CD8-positive, alpha-beta memory T cell (primary cell): ENCODE measurements at regions not wholly inside any gene's neighbourhood (a gene's known extent, or its start where the extent isn't known, plus 50 kb on each side); places are given as distances from the start of the nearest gene placed in this dataset.

Experiments used
- CTCF ChIA-PET: fragments of 350-600 bp; sonication (Branson Sonifier 250); formaldehyde crosslinking; loops from one replicate; lab custom pipeline; 2021; ENCODE audit warnings: antibody characterized with exemption; lab: Charles Lee
- POLR2A ChIA-PET: fragments of 350-600 bp; sonication (Branson Sonifier 250); formaldehyde crosslinking; loops from one replicate; lab custom pipeline; 2021; ENCODE audit warnings: antibody characterized with exemption; lab: Charles Lee
- DNase-seq, 5 donors: peaks; one replicate each; pipeline versions ENCODE4 v3.0.0 to v3.0.0-alpha.2; 2020 to 2022; ENCODE audit warnings: mixed read lengths in 1 of 5
- H3K27ac ChIP-seq: one replicate; pipeline ENCODE4 v1.7.0; 2013; ENCODE audit warnings: low read depth, mild to moderate bottlenecking, low read length, moderate library complexity
- H3K27me3 ChIP-seq: 2 replicates; pipeline ENCODE4 v1.7.0; 2013; ENCODE audit warnings: low read length, mild to moderate bottlenecking; ENCODE audit not compliant: insufficient read depth, poor library complexity, severe bottlenecking
- H3K36me3 ChIP-seq: 2 replicates; pipeline ENCODE4 v1.7.0; 2013; ENCODE audit warnings: mild to moderate bottlenecking, low read length, moderate library complexity; ENCODE audit not compliant: insufficient read depth
- H3K4me1 ChIP-seq: 2 replicates; pipeline ENCODE4 v1.7.0; 2013; ENCODE audit warnings: mild to moderate bottlenecking, low read length, moderate library complexity; ENCODE audit not compliant: insufficient read depth
- H3K4me3 ChIP-seq: 2 replicates; pipeline ENCODE4 v1.7.0; 2013; ENCODE audit warnings: mild to moderate bottlenecking, low read length
- H3K9me3 ChIP-seq: 2 replicates; pipeline ENCODE4 v1.7.0; 2013; ENCODE audit warnings: mild to moderate bottlenecking, low read length
- H3K27ac Mint-ChIP-seq, 8 donors: one replicate each; pipeline ENCODE4 v1.8.0; 2020 to 2021; ENCODE audit warnings: mixed read lengths in 8 of 8, mild to moderate bottlenecking in 6 of 8, inconsistent platforms in 3 of 8, moderate library complexity in 3 of 8
- H3K27me3 Mint-ChIP-seq, 2 donors: one replicate each; pipeline ENCODE4 v1.8.0; 2020 to 2021; ENCODE audit warnings: mixed read lengths in 2 of 2, mild to moderate bottlenecking in 1 of 2, moderate library complexity in 1 of 2
- H3K36me3 Mint-ChIP-seq, 3 donors: one replicate each; pipeline ENCODE4 v1.8.0; 2020 to 2021; ENCODE audit warnings: mixed read lengths in 3 of 3, inconsistent platforms in 1 of 3, mild to moderate bottlenecking in 1 of 3
- H3K4me1 Mint-ChIP-seq, 3 donors: one replicate each; pipeline ENCODE4 v1.8.0; 2020 to 2021; ENCODE audit warnings: mixed read lengths in 3 of 3, inconsistent platforms in 1 of 3, mild to moderate bottlenecking in 1 of 3
- H3K4me3 Mint-ChIP-seq, 7 donors: one replicate each; pipeline ENCODE4 v1.8.0; 2020 to 2021; ENCODE audit warnings: mixed read lengths in 7 of 7, mild to moderate bottlenecking in 6 of 7, moderate library complexity in 4 of 7, inconsistent platforms in 2 of 7
- H3K9me3 Mint-ChIP-seq, 5 donors: one replicate each; pipeline ENCODE4 v1.8.0; 2020 to 2022; ENCODE audit warnings: mixed read lengths in 5 of 5, mild to moderate bottlenecking in 3 of 5, moderate library complexity in 2 of 5, inconsistent platforms in 1 of 5

GRCh38 chr4:157564218-157564617 lies 343.7 kb downstream of the GRIA2 start:
- no peak overlapping the region for H3K27ac ChIP-seq
- Mint-ChIP-seq H3K36me3 (no peaks in the 10 kb centered on the region), H3K4me1 (no peaks in the 10 kb centered on the region), H3K9me3 (peaks cover 2 to 15% (median 3%) of the 10 kb centered on the region in 5 donors), H3K4me3 (no peak overlapping the region), H3K27ac (no peak overlapping the region), H3K27me3 (no peaks in the 10 kb centered on the region)
- DNase-seq: no peak
- H3K9me3 ChIP-seq: no peaks in the 10 kb centered on the region
- POLR2A ChIA-PET: no interaction called here
- no peaks in the 10 kb centered on the region for H3K27me3 ChIP-seq
- no peaks in the 10 kb centered on the region for H3K36me3 ChIP-seq
- no peaks in the 10 kb centered on the region for H3K4me1 ChIP-seq
- CTCF ChIA-PET: no interaction called here
- no peak overlapping the region for H3K4me3 ChIP-seq

- DNase-seq: no peak
- POLR2A ChIA-PET: no interaction called here
- no peak overlapping the region for H3K27ac ChIP-seq
- peaks cover 0 to 1% of the 10 kb centered on the region in 2 donors for H3K27me3 Mint-ChIP-seq
- H3K9me3 ChIP-seq: no peaks in the 10 kb centered on the region
- H3K27me3 ChIP-seq: no peaks in the 10 kb centered on the region
- no peak overlapping the region for H3K4me3 Mint-ChIP-seq
- H3K27ac Mint-ChIP-seq: no peak overlapping the region
- no peaks in the 10 kb centered on the region for H3K36me3 ChIP-seq
- CTCF ChIA-PET: no interaction called here
- H3K4me1 ChIP-seq: no peaks in the 10 kb centered on the region
- no peak overlapping the region for H3K4me3 ChIP-seq
- H3K36me3 Mint-ChIP-seq: no peaks in the 10 kb centered on the region
- no peaks in the 10 kb centered on the region for H3K4me1 Mint-ChIP-seq
- peaks cover 2 to 21% (median 6%) of the 10 kb centered on the region in 5 donors for H3K9me3 Mint-ChIP-seq
Measured at GRCh38 chr4:157558016-157558415, 337.5 kb downstream of the GRIA2 start.

DNA sequence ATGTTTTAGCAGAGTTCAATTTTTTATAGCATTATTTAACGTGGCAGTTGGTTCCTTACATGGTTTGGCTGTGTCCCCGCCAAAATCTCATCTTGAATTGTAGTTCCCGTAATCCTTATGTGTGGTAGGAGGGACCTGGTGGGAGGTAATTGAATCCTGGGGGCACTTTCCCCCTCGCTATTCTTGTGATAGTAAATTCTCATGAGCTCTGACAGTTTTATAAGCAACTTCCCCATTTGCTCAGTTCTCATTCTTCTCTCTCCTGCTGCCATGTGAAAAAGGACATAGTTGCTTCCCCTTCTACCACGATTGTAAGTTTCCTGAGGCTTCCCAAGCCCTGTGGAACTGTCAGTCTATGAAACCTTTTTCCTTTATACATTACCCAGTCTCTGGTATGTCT lies 329.5 kb downstream of the GRIA2 start:
- no peaks in the 10 kb centered on the region for H3K27me3 ChIP-seq
- H3K9me3 ChIP-seq: no peaks in the 10 kb centered on the region
- no peak overlapping the region for H3K4me3 Mint-ChIP-seq
- DNase-seq: no peak
- H3K4me1 ChIP-seq: no peaks in the 10 kb centered on the region
- H3K36me3 ChIP-seq: no peaks in the 10 kb centered on the region
- H3K4me3 ChIP-seq: no peak overlapping the region
- no peaks in the 10 kb centered on the region for H3K36me3 Mint-ChIP-seq
- ChIA-PET CTCF (no interaction called here), POLR2A (no interaction called here)
- H3K4me1 Mint-ChIP-seq: no peaks in the 10 kb centered on the region
- no peaks in the 10 kb centered on the region for H3K27me3 Mint-ChIP-seq
- no peak overlapping the region for H3K27ac ChIP-seq
- H3K9me3 Mint-ChIP-seq: peaks cover 4 to 20% (median 11%) of the 10 kb centered on the region in 5 donors
- no peak overlapping the region for H3K27ac Mint-ChIP-seq

DNA sequence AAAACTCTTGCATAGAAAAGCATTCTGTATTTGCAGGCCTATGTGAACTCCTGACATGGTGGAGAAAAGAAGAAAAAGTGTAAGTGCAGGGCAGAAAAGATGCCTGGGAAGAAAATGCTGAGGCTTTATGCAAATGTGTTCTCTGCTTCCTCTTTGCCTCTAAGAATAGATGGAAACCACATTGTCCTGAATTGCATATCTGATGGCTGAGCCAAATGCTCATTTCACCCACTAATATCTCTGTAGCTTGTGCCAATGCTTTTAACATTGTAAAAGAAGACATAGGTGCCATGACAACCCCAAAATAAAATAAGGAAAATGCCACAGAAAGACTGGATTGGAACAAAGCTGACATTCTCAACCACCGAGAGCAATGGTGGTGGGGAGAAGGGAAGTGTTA lies 307.4 kb downstream of the GRIA2 start:
- no peak for DNase-seq
- Mint-ChIP-seq H3K27ac (no peak overlapping the region), H3K27me3 (no peaks in the 10 kb centered on the region), H3K9me3 (peaks cover 6 to 24% (median 21%) of the 10 kb centered on the region in 5 donors), H3K4me1 (no peaks in the 10 kb centered on the region), H3K36me3 (no peaks in the 10 kb centered on the region), H3K4me3 (no peak overlapping the region)
- H3K27me3 ChIP-seq: no peaks in the 10 kb centered on the region
- H3K9me3 ChIP-seq: no peaks in the 10 kb centered on the region
- no peak overlapping the region for H3K4me3 ChIP-seq
- ChIA-PET POLR2A (no interaction called here), CTCF (no interaction called here)
- no peaks in the 10 kb centered on the region for H3K36me3 ChIP-seq
- H3K27ac ChIP-seq: no peak overlapping the region
- H3K4me1 ChIP-seq: no peaks in the 10 kb centered on the region

GRCh38 chr4:157521906-157522305 lies 301.4 kb downstream of the GRIA2 start:
- H3K4me1 Mint-ChIP-seq: no peaks in the 10 kb centered on the region
- Histone ChIP-seq H3K4me3 (no peak overlapping the region), H3K4me1 (no peaks in the 10 kb centered on the region), H3K36me3 (no peaks in the 10 kb centered on the region), H3K9me3 (no peaks in the 10 kb centered on the region), H3K27ac (no peak overlapping the region), H3K27me3 (no peaks in the 10 kb centered on the region)
- H3K9me3 Mint-ChIP-seq: peaks cover 9 to 12% (median 10%) of the 10 kb centered on the region in 5 donors
- no peak for DNase-seq
- no peaks in the 10 kb centered on the region for H3K36me3 Mint-ChIP-seq
- H3K27me3 Mint-ChIP-seq: no peaks in the 10 kb centered on the region
- ChIA-PET CTCF (no interaction called here), POLR2A (no interaction called here)
- H3K27ac Mint-ChIP-seq: no peak overlapping the region
- H3K4me3 Mint-ChIP-seq: no peak overlapping the region

DNA sequence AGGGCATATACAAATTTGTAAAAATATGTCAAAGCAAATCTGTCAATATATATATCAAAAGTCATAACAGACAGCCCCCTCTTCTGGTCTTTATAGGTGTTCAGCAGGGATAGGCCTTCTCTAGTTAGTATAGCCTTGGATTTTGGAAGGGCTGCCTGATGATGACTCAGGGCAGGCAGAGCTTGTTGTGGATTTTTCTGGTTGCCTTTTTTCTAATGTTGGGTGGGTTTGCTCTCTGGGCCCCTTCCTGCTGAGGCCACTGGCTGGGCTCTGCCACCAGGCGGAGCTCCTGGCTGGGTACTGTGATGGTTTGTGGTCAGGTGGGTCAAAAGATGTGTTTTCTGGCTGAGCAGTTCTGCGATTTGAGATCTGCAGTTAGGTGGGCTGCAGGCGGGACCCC lies 294.2 kb downstream of the GRIA2 start:
- H3K4me3 Mint-ChIP-seq: no peak overlapping the region
- H3K4me1 Mint-ChIP-seq: no peaks in the 10 kb centered on the region
- H3K27me3 Mint-ChIP-seq: peaks cover 0 to 2% of the 10 kb centered on the region in 2 donors
- peaks cover 0 to 13% (median 6%) of the 10 kb centered on the region in 5 donors for H3K9me3 Mint-ChIP-seq
- CTCF ChIA-PET: no interaction called here
- Histone ChIP-seq H3K9me3 (no peaks in the 10 kb centered on the region), H3K27ac (no peak overlapping the region), H3K36me3 (no peaks in the 10 kb centered on the region), H3K4me1 (no peaks in the 10 kb centered on the region), H3K27me3 (no peaks in the 10 kb centered on the region), H3K4me3 (no peak overlapping the region)
- H3K27ac Mint-ChIP-seq: no peak overlapping the region
- DNase-seq: no peak
- no peaks in the 10 kb centered on the region for H3K36me3 Mint-ChIP-seq
- POLR2A ChIA-PET: no interaction called here

DNA sequence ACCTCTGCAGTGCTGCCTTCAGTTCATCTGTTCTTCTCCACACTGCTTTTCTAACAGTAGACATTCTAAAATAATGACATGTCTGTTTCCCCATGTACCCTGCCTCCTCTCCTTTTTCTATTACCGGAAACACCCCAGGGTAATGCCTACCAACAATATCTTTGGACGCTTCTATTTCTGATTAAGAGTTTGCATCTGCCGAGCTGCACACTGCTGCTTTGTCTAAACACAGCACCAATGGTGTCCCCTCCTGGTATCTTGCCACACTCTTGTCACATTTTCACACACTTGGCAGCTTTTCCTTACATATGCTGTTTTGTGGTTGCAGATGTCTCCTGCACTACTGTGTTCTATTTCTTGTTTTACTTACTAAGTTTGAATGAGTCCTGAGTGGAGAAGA lies 288.8 kb downstream of the GRIA2 start:
- Histone ChIP-seq H3K4me1 (no peaks in the 10 kb centered on the region), H3K4me3 (no peak overlapping the region), H3K27ac (no peak overlapping the region), H3K27me3 (no peaks in the 10 kb centered on the region), H3K36me3 (no peaks in the 10 kb centered on the region), H3K9me3 (no peaks in the 10 kb centered on the region)
- POLR2A ChIA-PET: no interaction called here
- no peak for DNase-seq
- no peaks in the 10 kb centered on the region for H3K4me1 Mint-ChIP-seq
- H3K27me3 Mint-ChIP-seq: peaks cover 0 to 1% of the 10 kb centered on the region in 2 donors
- no peak overlapping the region for H3K4me3 Mint-ChIP-seq
- H3K27ac Mint-ChIP-seq: no peak overlapping the region
- CTCF ChIA-PET: no interaction called here
- peaks cover under 1 to 21% (median 3%) of the 10 kb centered on the region in 5 donors for H3K9me3 Mint-ChIP-seq
- no peaks in the 10 kb centered on the region for H3K36me3 Mint-ChIP-seq

GRCh38 chr4:157502656-157503055 lies 282.1 kb downstream of the GRIA2 start:
- no peaks in the 10 kb centered on the region for H3K36me3 ChIP-seq
- H3K4me3 Mint-ChIP-seq: no peak overlapping the region
- peaks cover 0 to 2% of the 10 kb centered on the region in 2 donors for H3K27me3 Mint-ChIP-seq
- no peaks in the 10 kb centered on the region for H3K9me3 ChIP-seq
- CTCF ChIA-PET: no interaction called here
- POLR2A ChIA-PET: no interaction called here
- H3K4me1 ChIP-seq: no peaks in the 10 kb centered on the region
- H3K36me3 Mint-ChIP-seq: no peaks in the 10 kb centered on the region
- H3K27me3 ChIP-seq: no peaks in the 10 kb centered on the region
- no peaks in the 10 kb centered on the region for H3K4me1 Mint-ChIP-seq
- no peak overlapping the region for H3K4me3 ChIP-seq
- no peak for DNase-seq
- H3K9me3 Mint-ChIP-seq: peaks cover 2 to 30% (median 8%) of the 10 kb centered on the region in 5 donors
- H3K27ac Mint-ChIP-seq: no peak overlapping the region
- H3K27ac ChIP-seq: no peak overlapping the region

GRCh38 chr4:157459785-157460184 lies 239.3 kb downstream of the GRIA2 start:
- ChIA-PET CTCF (no interaction called here), POLR2A (no interaction called here)
- Mint-ChIP-seq H3K27ac (no peak overlapping the region), H3K27me3 (no peaks in the 10 kb centered on the region), H3K36me3 (no peaks in the 10 kb centered on the region), H3K4me3 (no peak overlapping the region), H3K4me1 (no peaks in the 10 kb centered on the region), H3K9me3 (peaks cover 13 to 31% (median 16%) of the 10 kb centered on the region in 5 donors)
- H3K27ac ChIP-seq: no peak overlapping the region
- no peak for DNase-seq
- H3K4me3 ChIP-seq: no peak overlapping the region
- H3K9me3 ChIP-seq: no peaks in the 10 kb centered on the region
- H3K36me3 ChIP-seq: no peaks in the 10 kb centered on the region
- no peaks in the 10 kb centered on the region for H3K27me3 ChIP-seq
- no peaks in the 10 kb centered on the region for H3K4me1 ChIP-seq
